ENCODE measurements at regions not wholly inside any gene's neighbourhood (a gene's known extent, or its start where the extent isn't known, plus 50 kb on each side); places are given as distances from the start of the nearest gene placed in this dataset.

DNA sequence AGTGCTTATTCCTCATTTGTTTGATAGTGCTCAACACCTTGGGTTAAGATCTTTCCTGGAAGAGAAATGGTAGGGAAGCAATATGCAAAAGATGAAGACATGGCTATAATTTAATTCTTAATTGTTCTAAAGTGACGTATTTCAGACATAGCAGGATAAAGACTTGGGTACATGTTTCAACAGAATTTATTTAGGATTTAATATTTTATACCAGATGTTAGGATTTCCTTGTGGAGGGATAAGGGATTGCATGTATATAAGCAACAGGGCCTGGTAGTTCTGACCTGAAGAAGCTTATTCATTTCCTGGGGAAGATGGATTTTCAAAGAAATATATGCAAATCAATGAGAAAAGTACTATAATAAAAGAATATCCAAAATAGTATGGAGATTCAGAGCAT, 163.8 kb downstream of the FAT3 start:
- TF ChIP-seq, protein P1, sequence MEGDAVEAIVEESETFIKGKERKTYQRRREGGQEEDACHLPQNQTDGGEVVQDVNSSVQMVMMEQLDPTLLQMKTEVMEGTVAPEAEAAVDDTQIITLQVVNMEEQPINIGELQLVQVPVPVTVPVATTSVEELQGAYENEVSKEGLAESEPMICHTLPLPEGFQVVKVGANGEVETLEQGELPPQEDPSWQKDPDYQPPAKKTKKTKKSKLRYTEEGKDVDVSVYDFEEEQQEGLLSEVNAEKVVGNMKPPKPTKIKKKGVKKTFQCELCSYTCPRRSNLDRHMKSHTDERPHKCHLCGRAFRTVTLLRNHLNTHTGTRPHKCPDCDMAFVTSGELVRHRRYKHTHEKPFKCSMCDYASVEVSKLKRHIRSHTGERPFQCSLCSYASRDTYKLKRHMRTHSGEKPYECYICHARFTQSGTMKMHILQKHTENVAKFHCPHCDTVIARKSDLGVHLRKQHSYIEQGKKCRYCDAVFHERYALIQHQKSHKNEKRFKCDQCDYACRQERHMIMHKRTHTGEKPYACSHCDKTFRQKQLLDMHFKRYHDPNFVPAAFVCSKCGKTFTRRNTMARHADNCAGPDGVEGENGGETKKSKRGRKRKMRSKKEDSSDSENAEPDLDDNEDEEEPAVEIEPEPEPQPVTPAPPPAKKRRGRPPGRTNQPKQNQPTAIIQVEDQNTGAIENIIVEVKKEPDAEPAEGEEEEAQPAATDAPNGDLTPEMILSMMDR (IDR thresholded peaks at IDR 0.05): no peak
- no peak for TF ChIP-seq POLR2A (IDR thresholded peaks at IDR 0.05)

Measured in esophagus squamous epithelium (tissue), 4 donors.